22Rv1 (cell line): ENCODE measurements at regions not wholly inside any gene's neighbourhood (a gene's known extent, or its start where the extent isn't known, plus 50 kb on each side); places are given as distances from the start of the nearest gene placed in this dataset.

ENCODE experiments used
- ZFX ChIP-seq: fragments of 450-650 bp; IDR thresholded peaks from 2 replicates; pipeline ENCODE4 v1.6.1; 2017; ENCODE audit warnings: antibody characterized with exemption, borderline replicate concordance
- TF ChIP-seq, protein P1 (sequence below): fragments of 450-650 bp; IDR thresholded peaks from 2 replicates; pipeline ENCODE4 v1.5.1; 2017; ENCODE audit warnings: mild to moderate bottlenecking

DNA sequence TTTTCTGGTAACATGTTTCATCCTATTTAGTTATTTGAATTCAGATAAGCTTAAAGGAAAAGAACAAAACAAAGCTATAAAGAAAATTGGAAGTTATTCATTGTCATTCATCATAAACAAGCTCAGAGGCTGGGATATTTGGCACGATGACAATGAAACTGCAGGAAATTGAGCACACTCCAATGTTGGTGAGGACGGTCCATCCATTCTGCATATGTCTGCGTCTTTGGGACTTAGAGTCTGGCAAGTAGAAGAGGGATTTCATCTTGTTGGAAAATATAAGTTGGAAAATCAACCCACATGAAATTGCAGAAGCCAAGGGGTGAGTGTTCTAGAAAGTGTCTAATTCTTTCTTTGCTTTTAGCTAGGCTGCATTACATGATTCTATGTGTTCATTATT, 78.4 kb downstream of the HDGFL1 start:
- TF ChIP-seq, protein P1, sequence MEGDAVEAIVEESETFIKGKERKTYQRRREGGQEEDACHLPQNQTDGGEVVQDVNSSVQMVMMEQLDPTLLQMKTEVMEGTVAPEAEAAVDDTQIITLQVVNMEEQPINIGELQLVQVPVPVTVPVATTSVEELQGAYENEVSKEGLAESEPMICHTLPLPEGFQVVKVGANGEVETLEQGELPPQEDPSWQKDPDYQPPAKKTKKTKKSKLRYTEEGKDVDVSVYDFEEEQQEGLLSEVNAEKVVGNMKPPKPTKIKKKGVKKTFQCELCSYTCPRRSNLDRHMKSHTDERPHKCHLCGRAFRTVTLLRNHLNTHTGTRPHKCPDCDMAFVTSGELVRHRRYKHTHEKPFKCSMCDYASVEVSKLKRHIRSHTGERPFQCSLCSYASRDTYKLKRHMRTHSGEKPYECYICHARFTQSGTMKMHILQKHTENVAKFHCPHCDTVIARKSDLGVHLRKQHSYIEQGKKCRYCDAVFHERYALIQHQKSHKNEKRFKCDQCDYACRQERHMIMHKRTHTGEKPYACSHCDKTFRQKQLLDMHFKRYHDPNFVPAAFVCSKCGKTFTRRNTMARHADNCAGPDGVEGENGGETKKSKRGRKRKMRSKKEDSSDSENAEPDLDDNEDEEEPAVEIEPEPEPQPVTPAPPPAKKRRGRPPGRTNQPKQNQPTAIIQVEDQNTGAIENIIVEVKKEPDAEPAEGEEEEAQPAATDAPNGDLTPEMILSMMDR, result no peak
- no peak for TF ChIP-seq ZFX
